ENCODE measurements at regions not wholly inside any gene's neighbourhood (a gene's known extent, or its start where the extent isn't known, plus 50 kb on each side); places are given as distances from the start of the nearest gene placed in this dataset.

DNA sequence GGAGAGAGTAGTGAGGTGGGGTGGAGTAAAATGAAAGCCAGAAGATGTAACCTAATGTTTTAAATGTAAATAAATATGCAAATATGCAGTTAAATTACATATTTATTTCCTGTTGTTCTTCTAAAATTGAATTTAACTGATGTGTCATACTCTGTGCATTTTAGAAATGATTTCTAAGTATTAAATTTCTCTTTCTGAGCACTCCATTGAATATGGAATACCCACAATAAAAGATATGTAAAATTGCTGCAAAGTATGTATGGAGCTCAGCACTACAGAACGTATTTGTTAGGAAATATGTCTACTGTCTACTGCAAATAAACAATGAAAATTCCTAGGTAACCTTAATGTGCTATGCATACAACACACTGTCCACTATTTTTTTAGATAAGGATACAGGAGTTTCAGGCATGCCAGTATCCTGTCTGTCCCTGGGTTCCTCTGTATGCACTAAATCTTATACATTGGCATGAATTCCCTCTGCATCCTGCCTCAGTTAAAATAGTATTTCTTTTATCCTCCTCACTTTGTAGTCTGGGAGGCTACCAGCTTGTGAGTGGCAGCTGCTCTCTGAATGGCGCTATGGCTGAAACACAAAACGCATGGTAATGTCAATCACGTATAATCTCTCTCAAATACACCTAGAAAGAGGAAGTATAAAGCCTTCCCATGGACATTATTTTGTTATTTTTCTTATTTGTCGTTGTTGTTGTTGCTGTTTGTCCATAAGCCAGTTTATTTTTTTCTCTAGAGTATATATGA, 579.5 kb downstream of the PYDC2 start:
- TF ChIP-seq CTCF (IDR thresholded peaks at IDR 0.05; ENCODE audit: insufficient read depth, low read length, poor library complexity, severe bottlenecking): no peak

DNA sequence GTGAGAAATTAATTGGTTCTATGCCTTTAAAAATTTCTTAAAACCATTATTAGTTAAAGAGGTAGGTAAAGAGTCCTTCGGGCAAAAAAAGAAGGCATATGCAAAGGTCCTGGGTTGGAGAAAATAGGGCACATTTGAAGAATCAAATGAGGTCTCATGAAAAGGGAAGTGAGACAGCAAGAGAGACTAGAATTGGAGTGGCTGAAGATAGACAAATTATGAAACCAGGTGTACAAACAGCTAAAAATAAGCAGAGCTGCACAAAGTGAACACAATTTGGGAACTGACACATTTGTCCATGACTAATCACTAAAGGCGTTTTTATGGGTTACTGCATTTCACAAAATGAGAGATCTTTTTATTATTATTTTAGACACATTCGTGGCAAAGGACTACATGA, 581.2 kb downstream of the PYDC2 start:
- TF ChIP-seq CTCF (IDR thresholded peaks at IDR 0.05; ENCODE audit: insufficient read depth, low read length, poor library complexity, severe bottlenecking): no peak
- no peak overlapping the region for H3K4me3 ChIP-seq (replicated peaks; ENCODE audit: low read depth, low read length)
- peak; percentile 59 for DNase-seq (ENCODE audit: extremely low read depth, insufficient read length)
- no peaks in the 10 kb centered on the region for H3K27me3 ChIP-seq (replicated peaks; ENCODE audit: control insufficient read depth, insufficient read depth, low read length)
- H3K36me3 ChIP-seq (ENCODE audit: control insufficient read depth, insufficient read depth, low read length): no peaks in the 10 kb centered on the region

More for the DNA sequence above, 579.5 kb downstream of the PYDC2 start:
- Histone ChIP-seq H3K4me3 (replicated peaks; ENCODE audit: low read depth, low read length) (no peak overlapping the region), H3K27me3 (replicated peaks; ENCODE audit: control insufficient read depth, insufficient read depth, low read length) (no peaks in the 10 kb centered on the region), H3K36me3 (ENCODE audit: control insufficient read depth, insufficient read depth, low read length) (no peaks in the 10 kb centered on the region)
- DNase-seq (ENCODE audit: extremely low read depth, insufficient read length): no peak

GRCh38 chr3:192054881-192055280, 593.9 kb downstream of the PYDC2 start:
- DNase-seq (ENCODE audit: extremely low read depth, insufficient read length): no peak
- no peak overlapping the region for H3K4me3 ChIP-seq (replicated peaks; ENCODE audit: low read depth, low read length)
- H3K27me3 ChIP-seq (replicated peaks; ENCODE audit: control insufficient read depth, insufficient read depth, low read length): no peaks in the 10 kb centered on the region
- no peaks in the 10 kb centered on the region for H3K36me3 ChIP-seq (ENCODE audit: control insufficient read depth, insufficient read depth, low read length)
- no peak for TF ChIP-seq CTCF (IDR thresholded peaks at IDR 0.05; ENCODE audit: insufficient read depth, low read length, poor library complexity, severe bottlenecking)

- no peaks in the 10 kb centered on the region for H3K27me3 ChIP-seq (replicated peaks; ENCODE audit: control insufficient read depth, insufficient read depth, low read length)
- DNase-seq (ENCODE audit: extremely low read depth, insufficient read length): no peak
- H3K4me3 ChIP-seq (replicated peaks; ENCODE audit: low read depth, low read length): no peak overlapping the region
- H3K36me3 ChIP-seq (ENCODE audit: control insufficient read depth, insufficient read depth, low read length): no peaks in the 10 kb centered on the region
- TF ChIP-seq CTCF (IDR thresholded peaks at IDR 0.05; ENCODE audit: insufficient read depth, low read length, poor library complexity, severe bottlenecking): no peak
Measured at GRCh38 chr3:192055946-192056345, 595.0 kb downstream of the PYDC2 start.

DNA sequence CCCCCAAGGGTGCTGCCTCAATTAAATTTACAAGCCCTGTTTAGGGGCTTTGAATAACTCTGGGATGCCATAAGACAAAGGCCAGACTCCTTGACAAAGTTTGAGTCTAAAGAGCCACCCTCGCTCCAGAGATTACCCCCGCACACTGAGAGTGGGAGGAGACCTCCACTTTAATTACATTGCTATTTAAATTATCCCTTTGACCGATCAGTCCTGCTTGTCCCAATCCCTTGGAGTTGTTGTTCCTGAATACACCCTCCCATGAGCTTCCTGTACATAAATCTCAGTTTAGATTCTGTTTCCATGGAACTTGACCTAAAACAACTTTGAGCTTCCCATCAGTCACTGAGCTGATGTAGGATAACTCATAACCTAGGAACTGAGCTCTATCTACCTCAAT, 596.3 kb downstream of the PYDC2 start:
- no peak overlapping the region for H3K4me3 ChIP-seq (replicated peaks; ENCODE audit: low read depth, low read length)
- no peak for TF ChIP-seq CTCF (IDR thresholded peaks at IDR 0.05; ENCODE audit: insufficient read depth, low read length, poor library complexity, severe bottlenecking)
- DNase-seq (ENCODE audit: extremely low read depth, insufficient read length): no peak
- H3K36me3 ChIP-seq (ENCODE audit: control insufficient read depth, insufficient read depth, low read length): no peaks in the 10 kb centered on the region
- no peaks in the 10 kb centered on the region for H3K27me3 ChIP-seq (replicated peaks; ENCODE audit: control insufficient read depth, insufficient read depth, low read length)

Data from GM06990 (cell line).